HG02571 (cell line): ENCODE measurements at regions not wholly inside any gene's neighbourhood (a gene's known extent, or its start where the extent isn't known, plus 50 kb on each side); places are given as distances from the start of the nearest gene placed in this dataset.
"Not testable (repeated sequence)": the region's sequence is repeated elsewhere in the genome, so short reads cannot be mapped to it uniquely, and the experiment has no call there.

Experiments used
- ATAC-seq: cut with Tn5 transposase; IDR thresholded peaks from one replicate; pipeline ENCODE4 v1.9.1; 2021; ENCODE audit warnings: mild to moderate bottlenecking, moderate library complexity; ENCODE audit not compliant: unreplicated experiment

DNA sequence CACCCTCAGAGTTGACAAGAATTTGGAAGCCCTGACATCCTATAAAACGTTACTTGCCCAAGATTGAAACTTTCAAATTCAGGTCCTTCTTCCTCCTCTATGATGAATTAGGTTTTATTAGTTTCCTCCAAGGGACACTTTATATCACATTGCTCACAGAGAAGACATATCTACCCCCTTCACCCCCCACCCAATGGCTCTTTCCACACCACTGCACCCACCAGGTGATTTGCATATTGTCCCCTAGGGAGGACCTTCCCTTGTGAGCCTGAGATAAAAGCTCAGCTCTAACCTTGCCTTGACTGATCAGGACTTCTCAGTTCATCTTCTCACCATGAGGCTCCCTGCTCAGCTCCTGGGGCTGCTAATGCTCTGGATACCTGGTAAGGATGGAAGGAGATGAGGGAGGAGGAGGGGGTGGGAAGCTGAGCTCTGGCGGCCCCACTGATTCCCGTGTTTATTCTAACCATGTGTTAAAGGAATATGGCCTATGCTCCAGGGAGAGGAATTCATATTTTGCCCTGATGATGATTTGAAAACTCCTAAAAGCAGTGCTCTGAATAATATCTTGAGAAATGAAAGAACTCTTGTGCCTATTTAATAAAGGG is 1255.8 kb downstream of the RPIA start:
- ATAC-seq: not testable (repeated sequence)

GRCh38 chr2:89948102-89948501 is 1256.6 kb downstream of the RPIA start:
- peak; percentile 59 for ATAC-seq

- ATAC-seq: not testable (repeated sequence)
Measured at GRCh38 chr2:89950807-89951206, 1259.3 kb downstream of the RPIA start.

DNA sequence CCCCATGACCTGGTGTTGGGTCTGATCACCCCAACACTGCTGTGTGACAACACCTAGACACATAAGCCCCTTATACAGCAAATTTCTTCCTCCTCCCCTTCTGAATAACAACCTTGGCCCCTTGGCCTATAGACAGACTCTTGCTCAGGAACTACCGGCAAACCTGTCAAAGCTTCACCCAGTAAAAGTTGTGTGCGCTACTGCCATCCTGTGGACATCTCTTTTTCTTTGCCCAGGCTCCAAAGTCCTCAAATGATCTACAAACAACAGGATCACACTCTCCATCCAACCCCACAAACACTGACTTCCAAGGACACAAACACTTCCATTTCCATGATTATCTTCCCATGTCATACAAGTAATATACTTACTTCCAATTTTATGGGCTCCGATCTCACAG is 1265.8 kb downstream of the RPIA start:
- ATAC-seq: not testable (repeated sequence)

DNA sequence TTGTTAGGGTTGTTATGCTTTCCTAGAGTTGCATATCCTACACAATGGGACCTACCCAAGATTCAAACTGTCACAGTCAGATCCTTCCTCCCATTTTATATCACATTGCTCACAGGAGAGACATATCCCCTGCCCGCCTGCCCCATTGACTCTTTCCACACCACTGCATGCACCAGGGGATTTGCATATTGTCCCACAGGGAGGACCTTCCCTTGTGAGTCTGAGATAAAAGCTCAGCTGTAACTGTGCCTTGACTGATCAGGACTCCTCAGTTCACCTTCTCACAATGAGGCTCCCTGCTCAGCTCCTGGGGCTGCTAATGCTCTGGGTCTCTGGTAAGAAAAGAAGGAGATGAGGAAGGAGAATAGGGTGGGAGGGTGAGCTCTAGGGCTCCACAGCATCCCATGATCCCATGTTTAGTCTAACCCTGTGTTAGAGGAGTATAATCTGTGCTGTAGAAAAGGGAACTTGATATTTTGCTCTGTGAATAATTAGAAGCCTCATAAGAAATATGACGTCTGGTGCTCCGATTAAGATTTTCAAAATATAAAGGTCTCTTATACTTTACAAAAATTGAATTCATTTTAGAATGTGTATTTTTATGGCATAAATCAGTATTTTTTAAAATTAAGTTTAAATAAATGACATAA is 1268.4 kb downstream of the RPIA start:
- ATAC-seq: not testable (repeated sequence)

DNA sequence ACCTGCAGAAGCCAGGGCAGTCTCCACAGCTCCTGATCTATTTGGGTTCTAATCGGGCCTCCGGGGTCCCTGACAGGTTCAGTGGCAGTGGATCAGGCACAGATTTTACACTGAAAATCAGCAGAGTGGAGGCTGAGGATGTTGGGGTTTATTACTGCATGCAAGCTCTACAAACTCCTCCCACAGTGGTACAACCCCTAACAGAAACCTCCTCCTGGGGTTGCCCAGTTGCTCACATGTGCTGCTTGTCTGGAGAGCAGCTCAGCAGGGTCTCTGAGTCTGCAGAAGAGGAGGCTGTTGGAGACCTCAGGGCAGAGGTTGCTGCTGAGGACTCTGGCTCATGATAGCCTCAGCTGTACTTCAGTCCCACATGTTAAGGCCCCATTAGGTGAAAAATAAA is 1269.1 kb downstream of the RPIA start:
- not testable (repeated sequence) for ATAC-seq

- ATAC-seq: peak; percentile 95
Measured at GRCh38 chr2:89968567-89968966, 1277.1 kb downstream of the RPIA start.

GRCh38 chr2:89969190-89969589 is 1277.7 kb downstream of the RPIA start:
- ATAC-seq: not testable (repeated sequence)

GRCh38 chr2:89973849-89974248 is 1282.4 kb downstream of the RPIA start:
- not testable (repeated sequence) for ATAC-seq

- ATAC-seq: not testable (repeated sequence)
Measured at GRCh38 chr2:89979826-89980537, 1288.5 kb downstream of the RPIA start.

GRCh38 chr2:89982246-89982645 is 1290.8 kb downstream of the RPIA start:
- not testable (repeated sequence) for ATAC-seq

DNA sequence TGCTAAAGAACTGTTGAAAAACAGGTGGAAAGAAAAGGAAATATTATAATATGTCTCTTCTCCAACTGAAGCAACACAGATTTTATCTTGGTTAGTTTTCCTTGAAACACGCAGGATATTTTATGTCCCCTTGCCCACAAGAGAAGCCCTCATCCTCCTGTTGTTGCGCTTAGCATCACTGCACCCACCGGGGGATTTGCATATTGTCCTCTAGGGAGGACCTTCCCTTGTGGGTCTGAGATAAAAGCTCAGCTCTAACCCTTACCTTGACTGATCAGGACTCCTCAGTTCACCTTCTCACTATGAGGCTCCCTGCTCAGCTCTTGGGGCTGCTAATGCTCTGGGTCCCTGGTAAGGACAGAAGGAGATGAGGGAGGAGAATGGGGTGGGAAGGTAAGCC is 1294.2 kb downstream of the RPIA start:
- ATAC-seq: not testable (repeated sequence)

DNA sequence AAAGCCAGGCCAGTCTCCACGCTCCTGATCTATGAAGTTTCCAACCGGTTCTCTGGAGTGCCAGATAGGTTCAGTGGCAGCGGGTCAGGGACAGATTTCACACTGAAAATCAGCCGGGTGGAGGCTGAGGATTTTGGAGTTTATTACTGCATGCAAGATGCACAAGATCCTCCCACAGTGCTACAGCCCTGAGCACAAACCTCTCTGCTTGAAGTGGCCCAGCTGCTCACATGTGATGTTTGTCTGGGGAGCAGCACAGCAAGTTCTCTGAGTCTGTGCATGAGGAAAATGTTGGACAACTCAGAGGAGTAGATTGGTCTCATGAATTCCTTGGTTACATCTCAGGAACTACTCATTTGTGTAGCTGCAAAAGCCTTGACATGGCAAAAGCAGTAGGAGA is 1295.1 kb downstream of the RPIA start:
- not testable (repeated sequence) for ATAC-seq

GRCh38 chr2:89996779-89997178 is 1305.3 kb downstream of the RPIA start:
- ATAC-seq: not testable (repeated sequence)

DNA sequence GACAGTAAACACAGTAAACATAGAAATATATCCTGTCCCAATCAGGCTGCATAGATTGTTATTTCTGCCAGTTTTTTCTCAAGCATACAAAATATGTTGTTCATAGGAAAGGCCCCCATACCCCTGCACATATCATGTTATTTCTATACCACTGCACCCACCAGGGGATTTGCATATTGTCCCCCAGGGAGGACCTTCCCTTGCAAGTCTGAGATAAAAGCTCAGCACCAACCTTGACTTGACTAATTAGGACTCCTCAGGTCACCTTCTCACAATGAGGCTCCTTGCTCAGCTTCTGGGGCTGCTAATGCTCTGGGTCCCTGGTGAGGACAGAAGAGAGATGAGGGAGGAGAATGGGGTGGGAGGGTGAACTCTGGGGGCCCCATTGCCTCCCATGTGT is 1313.1 kb downstream of the RPIA start:
- ATAC-seq: not testable (repeated sequence)

GRCh38 chr2:90010442-90011100 is 1319.1 kb downstream of the RPIA start:
- ATAC-seq: not testable (repeated sequence)

GRCh38 chr2:90011101-90011443 is 1319.6 kb downstream of the RPIA start:
- ATAC-seq: not testable (repeated sequence)

DNA sequence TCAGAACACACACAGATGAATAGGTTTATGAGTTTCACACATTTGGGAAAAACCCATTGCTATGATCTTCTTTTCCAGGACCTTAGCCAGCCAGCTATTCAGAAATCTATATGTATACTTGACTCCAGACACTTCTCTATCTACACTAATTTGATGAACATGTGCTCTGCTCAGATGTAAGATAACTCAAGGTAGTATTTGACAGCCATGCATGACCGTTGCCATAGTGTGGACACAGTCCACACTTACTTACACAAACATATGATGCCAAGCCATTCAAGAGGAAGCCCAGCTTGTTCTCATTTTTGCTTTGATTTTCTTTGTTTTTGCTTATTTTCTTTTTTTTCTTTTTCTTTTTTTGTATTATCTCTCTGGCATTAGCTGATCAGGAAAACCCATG is 1328.4 kb downstream of the RPIA start:
- not testable (repeated sequence) for ATAC-seq

GRCh38 chr2:90021234-90021633 is 1329.8 kb downstream of the RPIA start:
- ATAC-seq: not testable (repeated sequence)

GRCh38 chr2:90027231-90027643 is 1335.8 kb downstream of the RPIA start:
- not testable (repeated sequence) for ATAC-seq

- not testable (repeated sequence) for ATAC-seq
Measured at GRCh38 chr2:90028381-90029079, 1337.1 kb downstream of the RPIA start.
